GM23338 (cell line): ENCODE measurements at regions not wholly inside any gene's neighbourhood (a gene's known extent, or its start where the extent isn't known, plus 50 kb on each side); places are given as distances from the start of the nearest gene placed in this dataset.

Experiments
- EZH2 ChIP-seq: fragments of 200-600 bp; sonication (generic); IDR thresholded peaks from one replicate; pipeline ENCODE4 v1.8.0; 2017; ENCODE audit warnings: antibody characterized with exemption, mild to moderate bottlenecking, low read depth; ENCODE audit not compliant: unreplicated experiment
- EZH2phosphoT487 ChIP-seq: fragments of 200-600 bp; sonication (generic); IDR thresholded peaks from one replicate; pipeline ENCODE4 v1.8.1; 2018; ENCODE audit warnings: antibody characterized with exemption; ENCODE audit not compliant: unreplicated experiment
- NANOG ChIP-seq: IDR thresholded peaks from 2 replicates; pipeline ENCODE4 v1.6.1; 2016; ENCODE audit warnings: antibody characterized with exemption, borderline replicate concordance
- POLR2AphosphoS5 ChIP-seq: IDR thresholded peaks from 2 replicates; pipeline ENCODE4 v1.6.1; 2016; ENCODE audit warnings: antibody characterized with exemption, low read depth
- REST ChIP-seq: IDR thresholded peaks from one replicate; pipeline ENCODE4 v1.6.1; 2018; ENCODE audit warnings: antibody characterized with exemption; ENCODE audit not compliant: unreplicated experiment
- STAT1 ChIP-seq: IDR thresholded peaks from one replicate; pipeline ENCODE4 v1.6.1; 2016; ENCODE audit warnings: antibody characterized with exemption; ENCODE audit not compliant: unreplicated experiment
- ZNF331 ChIP-seq: fragments of 250-450 bp; sonication (Bioruptor Pico); IDR thresholded peaks from 2 replicates; pipeline ENCODE4 v1.5.0; 2020; ENCODE audit warnings: low read depth, mild to moderate bottlenecking, moderate library complexity
- TF ChIP-seq, protein P1 (sequence below), 2 experiments: fragments of 200-600 bp in 1 of 2; sonication (generic) in 1 of 2; conservative IDR thresholded peaks; 2 replicates each; pipeline versions ENCODE4 v1.5.1 to v1.6.1; 2016 to 2017; ENCODE audit warnings: antibody characterized with exemption in 2 of 2, low read depth in 2 of 2, mild to moderate bottlenecking in 2 of 2, moderate library complexity in 1 of 2

DNA sequence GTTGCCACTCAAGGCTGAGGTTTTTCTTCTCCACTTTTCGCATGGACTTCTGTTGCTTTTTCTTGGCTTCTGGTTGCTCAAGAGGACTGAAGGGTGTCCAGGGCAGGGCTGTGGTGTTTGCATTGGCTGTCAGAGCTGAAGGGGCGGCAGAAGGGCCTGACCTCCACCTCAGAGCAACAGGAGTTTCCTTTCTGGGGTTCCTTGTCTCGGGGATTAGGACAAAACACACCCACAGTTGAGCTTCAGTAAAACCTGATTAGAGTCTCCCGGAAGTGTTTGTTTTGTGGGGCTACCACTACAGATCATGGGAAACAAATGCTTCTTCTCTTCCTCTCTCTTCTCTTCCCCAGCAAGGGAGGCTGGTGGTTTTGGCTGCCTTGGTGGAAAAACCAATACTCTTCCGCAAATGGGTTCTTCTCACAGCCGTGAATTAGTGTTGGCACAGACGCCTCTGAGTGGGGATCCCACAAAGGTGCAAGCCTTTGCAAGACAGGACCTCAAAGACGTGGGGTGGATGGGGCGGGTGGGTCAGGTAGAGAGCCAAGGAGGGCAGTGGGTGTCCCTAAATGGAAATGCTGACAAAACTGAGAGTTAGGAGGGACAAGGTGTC, 317.7 kb upstream of the TBX3 start:
- TF ChIP-seq REST (no peak), ZNF331 (CRISPR knock-in tag) (no peak), NANOG (no peak), EZH2 (no peak), STAT1 (no peak), POLR2AphosphoS5 (no peak), EZH2phosphoT487 (no peak)
- TF ChIP-seq, protein P1, sequence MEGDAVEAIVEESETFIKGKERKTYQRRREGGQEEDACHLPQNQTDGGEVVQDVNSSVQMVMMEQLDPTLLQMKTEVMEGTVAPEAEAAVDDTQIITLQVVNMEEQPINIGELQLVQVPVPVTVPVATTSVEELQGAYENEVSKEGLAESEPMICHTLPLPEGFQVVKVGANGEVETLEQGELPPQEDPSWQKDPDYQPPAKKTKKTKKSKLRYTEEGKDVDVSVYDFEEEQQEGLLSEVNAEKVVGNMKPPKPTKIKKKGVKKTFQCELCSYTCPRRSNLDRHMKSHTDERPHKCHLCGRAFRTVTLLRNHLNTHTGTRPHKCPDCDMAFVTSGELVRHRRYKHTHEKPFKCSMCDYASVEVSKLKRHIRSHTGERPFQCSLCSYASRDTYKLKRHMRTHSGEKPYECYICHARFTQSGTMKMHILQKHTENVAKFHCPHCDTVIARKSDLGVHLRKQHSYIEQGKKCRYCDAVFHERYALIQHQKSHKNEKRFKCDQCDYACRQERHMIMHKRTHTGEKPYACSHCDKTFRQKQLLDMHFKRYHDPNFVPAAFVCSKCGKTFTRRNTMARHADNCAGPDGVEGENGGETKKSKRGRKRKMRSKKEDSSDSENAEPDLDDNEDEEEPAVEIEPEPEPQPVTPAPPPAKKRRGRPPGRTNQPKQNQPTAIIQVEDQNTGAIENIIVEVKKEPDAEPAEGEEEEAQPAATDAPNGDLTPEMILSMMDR (conservative IDR thresholded peaks at IDR 0.05; ENCODE audit: low read depth in 2 of 2) = no peak
